Kidney (tissue), 13 donors: ENCODE measurements at regions not wholly inside any gene's neighbourhood (a gene's known extent, or its start where the extent isn't known, plus 50 kb on each side); places are given as distances from the start of the nearest gene placed in this dataset.

Source experiments
- DNase-seq, 5 donors: peaks; one replicate each; pipeline ENCODE4 v3.0.0-alpha.2; 2013 to 2020
- FAIRE-seq: peaks from 2 replicates; lab custom pipeline; 2012; peaks lifted over from hg19 to GRCh38; lab: Jason Lieb, UNC
- H3K27ac ChIP-seq, 2 donors: one replicate each; pipeline ENCODE4 v1.7.0; 2013; ENCODE audit warnings: low read depth in 2 of 2, low read length in 2 of 2, inconsistent platforms in 1 of 2
- H3K27me3 ChIP-seq: one replicate; pipeline ENCODE4 v1.7.1; 2013; ENCODE audit warnings: low read length, inconsistent platforms; ENCODE audit not compliant: control insufficient read depth, insufficient read depth
- H3K36me3 ChIP-seq, 3 donors: one replicate each; pipeline versions ENCODE4 v1.7.0 to v1.7.1; 2013; ENCODE audit warnings: low read length in 3 of 3, control low read depth in 1 of 3, inconsistent platforms in 1 of 3; ENCODE audit not compliant: insufficient read depth in 3 of 3, control insufficient read depth in 2 of 3
- H3K4me1 ChIP-seq, 3 donors: one replicate each; pipeline versions ENCODE4 v1.7.0 to v1.7.1; 2013; ENCODE audit warnings: low read length in 3 of 3, inconsistent platforms in 1 of 3, low read depth in 1 of 3; ENCODE audit not compliant: control insufficient read depth in 2 of 3, insufficient read depth in 2 of 3
- H3K4me3 ChIP-seq, 3 donors: one replicate each; pipeline versions ENCODE4 v1.7.0 to v1.8.1; 2013; ENCODE audit warnings: low read length in 3 of 3, control low read depth in 1 of 3, inconsistent platforms in 1 of 3
- H3K9ac ChIP-seq, 3 donors: one replicate each; pipeline versions ENCODE4 v1.7.0 to v1.7.1; 2013; ENCODE audit warnings: low read length in 3 of 3, control low read depth in 1 of 3, inconsistent platforms in 1 of 3
- H3K9me3 ChIP-seq, 3 donors: one replicate each; pipeline versions ENCODE4 v1.7.0 to v1.7.1; 2013; ENCODE audit warnings: low read length in 3 of 3, control low read depth in 1 of 3, inconsistent platforms in 1 of 3; ENCODE audit not compliant: control insufficient read depth in 2 of 3, insufficient read depth in 1 of 3
- CTCF ChIP-seq: IDR thresholded peaks from 3 replicates; pipeline ENCODE4 v1.5.1; 2012; ENCODE audit warnings: mild to moderate bottlenecking, moderate library complexity, borderline replicate concordance; ENCODE audit not compliant: insufficient read depth; ENCODE audit errors: extremely low read depth
- intact Hi-C: fragments of 100-400 bp; cut with DNase I; formaldehyde crosslinking; loops from one replicate; pipeline ENCODE4 v1.11.1; 2022
- donor health status: control.
- donor health status: control.
- donor health status: control.
- donor health status: control.
- donor health status: control.
- donor health status: DM: yes; HTN: yes; CAD: no.
- donor health status: Normal renal cell carcinoma (clear cell type).

- H3K27ac ChIP-seq, result no peak overlapping the region
- TF ChIP-seq CTCF, result no peak
- peak overlapping the region; percentile 62 to 79 (median 70) for H3K4me3 ChIP-seq
- DNase-seq (peak in 1 of 5 donors; percentile 79), FAIRE-seq (no peak)
- H3K36me3 ChIP-seq, result no peaks in the 10 kb centered on the region
- H3K9me3 ChIP-seq, result no peaks in the 10 kb centered on the region
- intact Hi-C loops, result no loop called here
- H3K4me1 ChIP-seq, result peaks cover 0 to 8% (median 0%) of the 10 kb centered on the region in 3 donors
- H3K27me3 ChIP-seq, result no peaks in the 10 kb centered on the region
- peak overlapping the region in 1 of 3 donors; percentile 62 for H3K9ac ChIP-seq
Measured at GRCh38 chr3:168249205-168249549, 153.5 kb upstream of the GOLIM4 start.

GRCh38 chr3:168248383-168249204 is 152.9 kb upstream of the GOLIM4 start:
- Histone ChIP-seq H3K27me3 (no peaks in the 10 kb centered on the region), H3K9me3 (no peaks in the 10 kb centered on the region), H3K9ac (peak overlapping the region in 1 of 3 donors; percentile 62), H3K27ac (no peak overlapping the region), H3K4me3 (peak overlapping the region; percentile 62 to 79 (median 70)), H3K4me1 (peaks cover 0 to 8% (median 0%) of the 10 kb centered on the region in 3 donors), H3K36me3 (no peaks in the 10 kb centered on the region)
- intact Hi-C loops, result no loop called here
- no peak for FAIRE-seq
- peak; percentile 61 to 75 (median 65) for DNase-seq
- TF ChIP-seq CTCF, result no peak

- Histone ChIP-seq H3K4me3 (no peak overlapping the region), H3K27me3 (no peaks in the 10 kb centered on the region), H3K9me3 (no peaks in the 10 kb centered on the region), H3K27ac (no peak overlapping the region), H3K4me1 (no peaks in the 10 kb centered on the region), H3K36me3 (no peaks in the 10 kb centered on the region), H3K9ac (no peak overlapping the region)
- intact Hi-C loops, result no loop called here
- TF ChIP-seq CTCF, result no peak
- no peak for FAIRE-seq
- no peak for DNase-seq
Measured at GRCh38 chr3:168241156-168241555, 145.4 kb upstream of the GOLIM4 start.
